Effector memory CD8-positive, alpha-beta T cell (primary cell): ENCODE measurements at regions not wholly inside any gene's neighbourhood (a gene's known extent, or its start where the extent isn't known, plus 50 kb on each side); places are given as distances from the start of the nearest gene placed in this dataset.
A peak's percentile ranks its signal among the peaks of the same experiment; 100 is the strongest.

Experiments used
- ATAC-seq: fragments of 150-1000 bp; cut with Tn5 transposase; replicated peaks from 2 replicates; pipeline ENCODE4 v1.10.0; 2021; ENCODE audit warnings: mild to moderate bottlenecking, moderate library complexity
- DNase-seq, 3 experiments: peaks; one replicate each; pipeline ENCODE4 v3.0.0; 2021
- H3K27ac Mint-ChIP-seq, 2 donors: one replicate each; pipeline ENCODE4 v1.8.0; 2022; ENCODE audit warnings: mild to moderate bottlenecking in 2 of 2, mixed read lengths in 2 of 2, moderate library complexity in 2 of 2
- H3K27me3 Mint-ChIP-seq, 2 donors: one replicate each; pipeline ENCODE4 v1.8.0; 2022; ENCODE audit warnings: mixed read lengths in 2 of 2
- H3K36me3 Mint-ChIP-seq: one replicate; pipeline ENCODE4 v1.8.0; 2022; ENCODE audit warnings: mild to moderate bottlenecking, moderate library complexity, mixed read lengths; ENCODE audit not compliant: insufficient read depth
- H3K4me1 Mint-ChIP-seq, 2 donors: one replicate each; pipeline ENCODE4 v1.8.0; 2022; ENCODE audit warnings: low read depth in 2 of 2, mixed read lengths in 2 of 2
- H3K4me3 Mint-ChIP-seq, 2 donors: one replicate each; pipeline ENCODE4 v1.8.0; 2022; ENCODE audit warnings: mild to moderate bottlenecking in 2 of 2, mixed read lengths in 2 of 2, moderate library complexity in 2 of 2
- H3K9me3 Mint-ChIP-seq, 2 donors: one replicate each; pipeline ENCODE4 v1.8.0; 2022; ENCODE audit warnings: mixed read lengths in 2 of 2

DNA sequence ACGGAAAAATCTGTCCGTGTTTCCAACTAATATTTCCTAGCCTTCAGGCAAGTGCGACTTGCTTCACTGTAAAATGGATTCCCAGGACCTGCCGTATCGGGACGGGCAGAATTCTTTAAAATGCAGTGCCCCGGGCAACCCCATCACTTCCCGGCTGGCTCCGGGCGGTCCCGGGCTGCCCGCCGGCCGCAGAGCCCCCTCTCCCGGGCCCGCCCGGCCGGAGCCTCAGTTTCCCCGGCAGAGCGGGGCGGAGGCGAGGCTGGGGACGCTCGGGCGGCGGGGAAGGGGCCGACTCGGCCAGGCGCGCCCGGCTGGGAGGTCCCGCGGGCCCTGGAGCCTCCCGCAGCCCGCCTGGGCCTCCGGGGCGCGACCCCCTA, 84.2 kb upstream of the WNT7B start:
- Mint-ChIP-seq H3K9me3 (no peaks in the 10 kb centered on the region), H3K4me1 (peaks cover 11 to 41% of the 10 kb centered on the region in 2 donors), H3K4me3 (no peak overlapping the region), H3K27me3 (peaks cover 0 to 46% of the 10 kb centered on the region in 2 donors), H3K27ac (no peak overlapping the region), H3K36me3 (no peaks in the 10 kb centered on the region)
- DNase-seq (no peak), ATAC-seq (no peak)

DNA sequence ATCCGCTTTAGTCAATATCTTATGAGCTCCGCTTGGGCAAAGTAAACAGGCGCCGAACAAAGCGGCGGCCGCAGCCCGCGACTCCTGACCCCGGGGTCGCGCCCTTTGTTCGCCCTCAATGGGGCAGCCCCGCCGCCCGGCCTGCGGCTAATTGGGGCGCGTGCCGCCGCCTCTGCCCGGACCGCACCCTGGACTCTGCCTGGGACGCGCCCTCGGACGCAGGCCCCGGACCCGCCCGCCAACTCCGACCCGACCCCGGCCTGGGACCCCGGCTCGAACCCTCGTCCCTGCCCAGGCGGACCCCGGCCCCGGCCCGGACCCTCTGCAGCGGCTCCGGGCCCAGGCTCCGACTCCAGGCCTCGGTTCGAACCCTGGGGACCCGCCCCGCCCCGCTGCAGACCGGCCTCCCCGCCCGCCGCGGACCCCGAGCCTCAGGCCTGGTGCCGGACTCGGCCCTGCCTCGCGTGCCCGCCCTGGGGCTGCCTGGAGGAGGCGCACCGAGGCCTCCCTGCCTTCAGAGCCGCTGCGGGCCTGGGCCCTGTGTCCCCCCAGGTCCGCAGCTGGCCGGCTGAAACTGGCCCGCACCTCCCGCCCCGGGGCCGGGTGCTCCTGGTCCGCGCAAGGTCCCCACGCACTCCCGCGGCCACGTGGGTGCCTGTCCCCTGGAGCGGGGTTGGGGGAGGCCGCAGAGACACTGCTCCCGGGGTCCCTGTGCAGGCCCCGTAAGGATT, 84.7 kb upstream of the WNT7B start:
- peaks cover 0 to 48% of the 10 kb centered on the region in 2 donors for H3K27me3 Mint-ChIP-seq
- peaks cover 11 to 38% of the 10 kb centered on the region in 2 donors for H3K4me1 Mint-ChIP-seq
- no peak overlapping the region for H3K4me3 Mint-ChIP-seq
- H3K36me3 Mint-ChIP-seq, result no peaks in the 10 kb centered on the region
- H3K27ac Mint-ChIP-seq, result no peak overlapping the region
- DNase-seq (no peak), ATAC-seq (no peak)
- H3K9me3 Mint-ChIP-seq, result no peaks in the 10 kb centered on the region

GRCh38 chr22:46062232-46062615, 85.3 kb upstream of the WNT7B start:
- H3K9me3 Mint-ChIP-seq, result no peaks in the 10 kb centered on the region
- DNase-seq (no peak), ATAC-seq (no peak)

GRCh38 chr22:46062971-46063631, 86.1 kb upstream of the WNT7B start:
- H3K4me1 Mint-ChIP-seq, result peaks cover 7 to 31% of the 10 kb centered on the region in 2 donors
- ATAC-seq, result no peak

More at GRCh38 chr22:46062232-46062615, 85.3 kb upstream of the WNT7B start:
- peaks cover 11 to 35% of the 10 kb centered on the region in 2 donors for H3K4me1 Mint-ChIP-seq
- H3K27ac Mint-ChIP-seq, result peak overlapping the region in 1 of 2 donors; percentile 58
- H3K36me3 Mint-ChIP-seq, result no peaks in the 10 kb centered on the region
- H3K4me3 Mint-ChIP-seq, result no peak overlapping the region
- peaks cover 0 to 53% of the 10 kb centered on the region in 2 donors for H3K27me3 Mint-ChIP-seq

DNA sequence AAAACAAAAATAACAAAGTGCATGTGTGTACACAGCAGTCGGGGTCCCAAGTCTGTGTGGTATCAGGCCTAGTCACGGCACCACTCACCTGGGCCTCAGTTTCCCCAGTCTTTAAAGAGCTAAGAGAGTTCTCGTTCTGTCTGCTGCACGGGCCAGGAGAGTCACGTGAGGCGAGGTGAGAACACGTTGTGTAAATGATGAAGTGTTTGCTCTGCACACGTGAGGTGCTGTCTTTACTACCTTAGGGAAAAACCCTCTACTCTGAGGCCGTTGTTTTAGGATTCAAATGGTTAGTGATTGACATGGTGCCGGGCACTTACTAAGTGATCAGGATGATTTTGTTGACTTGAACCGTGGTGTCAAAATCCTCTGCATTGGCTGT, 86.5 kb upstream of the PPARA start:
- no peak overlapping the region for H3K27ac Mint-ChIP-seq
- no peak overlapping the region for H3K4me3 Mint-ChIP-seq
- peaks cover 0 to 65% of the 10 kb centered on the region in 2 donors for H3K27me3 Mint-ChIP-seq
- H3K36me3 Mint-ChIP-seq, result peaks cover under 1% of the 10 kb centered on the region
- peaks cover 4 to 34% of the 10 kb centered on the region in 2 donors for H3K4me1 Mint-ChIP-seq
- no peak for ATAC-seq
- DNase-seq, result no peak
- no peaks in the 10 kb centered on the region for H3K9me3 Mint-ChIP-seq

More at GRCh38 chr22:46062971-46063631, 86.1 kb upstream of the WNT7B start:
- Mint-ChIP-seq H3K27ac (peak overlapping the region; percentile 26 to 58), H3K36me3 (no peaks in the 10 kb centered on the region), H3K4me3 (no peak overlapping the region), H3K9me3 (no peaks in the 10 kb centered on the region), H3K27me3 (peaks cover 0 to 61% of the 10 kb centered on the region in 2 donors)
- no peak for DNase-seq

- Mint-ChIP-seq H3K27me3 (peaks cover 0 to 66% of the 10 kb centered on the region in 2 donors), H3K9me3 (no peaks in the 10 kb centered on the region), H3K4me3 (no peak overlapping the region), H3K27ac (no peak overlapping the region), H3K4me1 (peaks cover 5 to 37% of the 10 kb centered on the region in 2 donors), H3K36me3 (peaks cover 5% of the 10 kb centered on the region)
- no peak for ATAC-seq
- DNase-seq, result no peak
Measured at GRCh38 chr22:46064228-46064965, 85.9 kb upstream of the PPARA start.

GRCh38 chr22:46064966-46065666, 85.2 kb upstream of the PPARA start:
- ATAC-seq (no peak), DNase-seq (no peak)
- Mint-ChIP-seq H3K36me3 (peaks cover 5% of the 10 kb centered on the region), H3K9me3 (no peaks in the 10 kb centered on the region), H3K27ac (no peak overlapping the region), H3K4me3 (no peak overlapping the region), H3K27me3 (peaks cover 0 to 67% of the 10 kb centered on the region in 2 donors), H3K4me1 (peaks cover 8 to 38% of the 10 kb centered on the region in 2 donors)

GRCh38 chr22:46065691-46066454, 84.5 kb upstream of the PPARA start:
- ATAC-seq, result no peak
- no peak for DNase-seq
- H3K4me1 Mint-ChIP-seq, result peaks cover 8 to 38% of the 10 kb centered on the region in 2 donors
- no peaks in the 10 kb centered on the region for H3K9me3 Mint-ChIP-seq
- H3K36me3 Mint-ChIP-seq, result peaks cover 5% of the 10 kb centered on the region
- no peak overlapping the region for H3K4me3 Mint-ChIP-seq
- H3K27me3 Mint-ChIP-seq, result peaks cover 0 to 67% of the 10 kb centered on the region in 2 donors
- H3K27ac Mint-ChIP-seq, result no peak overlapping the region

- DNase-seq (no peak), ATAC-seq (no peak)
- no peaks in the 10 kb centered on the region for H3K9me3 Mint-ChIP-seq
- peaks cover 5% of the 10 kb centered on the region for H3K36me3 Mint-ChIP-seq
- H3K27me3 Mint-ChIP-seq, result peaks cover 0 to 67% of the 10 kb centered on the region in 2 donors
- no peak overlapping the region for H3K27ac Mint-ChIP-seq
- H3K4me3 Mint-ChIP-seq, result no peak overlapping the region
- peaks cover 9 to 38% of the 10 kb centered on the region in 2 donors for H3K4me1 Mint-ChIP-seq
Measured at GRCh38 chr22:46066691-46067090, 83.6 kb upstream of the PPARA start.

GRCh38 chr22:46067159-46068111, 82.9 kb upstream of the PPARA start:
- peaks cover 0 to 62% of the 10 kb centered on the region in 2 donors for H3K27me3 Mint-ChIP-seq
- no peak overlapping the region for H3K27ac Mint-ChIP-seq
- ATAC-seq, result no peak

GRCh38 chr22:46068181-46068592, 82.1 kb upstream of the PPARA start:
- no peak for ATAC-seq
- no peak overlapping the region for H3K4me3 Mint-ChIP-seq
- H3K27me3 Mint-ChIP-seq, result peaks cover 0 to 62% of the 10 kb centered on the region in 2 donors
- DNase-seq, result no peak
- H3K27ac Mint-ChIP-seq, result no peak overlapping the region
- H3K4me1 Mint-ChIP-seq, result peaks cover 7 to 37% of the 10 kb centered on the region in 2 donors
- H3K9me3 Mint-ChIP-seq, result no peaks in the 10 kb centered on the region
- H3K36me3 Mint-ChIP-seq, result peaks cover 5% of the 10 kb centered on the region

More at GRCh38 chr22:46067159-46068111, 82.9 kb upstream of the PPARA start:
- peaks cover 6 to 35% of the 10 kb centered on the region in 2 donors for H3K4me1 Mint-ChIP-seq
- no peak overlapping the region for H3K4me3 Mint-ChIP-seq
- DNase-seq, result no peak
- H3K9me3 Mint-ChIP-seq, result no peaks in the 10 kb centered on the region
- H3K36me3 Mint-ChIP-seq, result peaks cover 5% of the 10 kb centered on the region
